ENCODE measurements at regions not wholly inside any gene's neighbourhood (a gene's known extent, or its start where the extent isn't known, plus 50 kb on each side); places are given as distances from the start of the nearest gene placed in this dataset.

GRCh38 chr13:74361274-74361673 lies 227.1 kb upstream of the KLF12 start:
- ChIA-PET CTCF (no interaction called here), POLR2A (no interaction called here)
- no peak overlapping the region for H3K27ac ChIP-seq (ENCODE audit: low read depth in 1 of 2, low read length in 2 of 2)
- ATAC-seq (ENCODE audit: poor library complexity), result no peak
- TF ChIP-seq CTCF (IDR thresholded peaks at IDR 0.05), result no peak
- Mint-ChIP-seq H3K4me3 (no peak overlapping the region), H3K27me3 (no peaks in the 10 kb centered on the region), H3K36me3 (ENCODE audit: low read depth) (peaks cover 22% of the 10 kb centered on the region), H3K9me3 (no peaks in the 10 kb centered on the region), H3K27ac (no peak overlapping the region), H3K4me1 (ENCODE audit: low read depth) (no peaks in the 10 kb centered on the region)
- no peaks in the 10 kb centered on the region for H3K27me3 ChIP-seq (ENCODE audit: control insufficient read depth in 1 of 2, insufficient read depth in 2 of 2, low read length in 2 of 2)
- no peak for DNase-seq
- no peaks in the 10 kb centered on the region for H3K9me3 ChIP-seq (ENCODE audit: control insufficient read depth in 1 of 2, insufficient read depth in 1 of 2, low read length in 2 of 2)
- H3K4me3 ChIP-seq (ENCODE audit: low read length), result no peak overlapping the region
- H3K36me3 ChIP-seq (ENCODE audit: insufficient read depth, low read length), result no peaks in the 10 kb centered on the region
- H3K4me1 ChIP-seq (ENCODE audit: insufficient read depth, low read length), result no peaks in the 10 kb centered on the region
- intact Hi-C loops (cut with DNase I, micrococcal nuclease), result no loop called here

- Mint-ChIP-seq H3K9me3 (peaks cover 15% of the 10 kb centered on the region), H3K4me3 (no peak overlapping the region), H3K4me1 (ENCODE audit: low read depth) (no peaks in the 10 kb centered on the region), H3K27ac (no peak overlapping the region), H3K27me3 (no peaks in the 10 kb centered on the region), H3K36me3 (ENCODE audit: low read depth) (peaks cover 38% of the 10 kb centered on the region)
- no peak overlapping the region for H3K4me3 ChIP-seq (ENCODE audit: low read length)
- ATAC-seq (ENCODE audit: poor library complexity), result no peak
- TF ChIP-seq CTCF (IDR thresholded peaks at IDR 0.05), result no peak
- H3K36me3 ChIP-seq (ENCODE audit: insufficient read depth, low read length), result no peaks in the 10 kb centered on the region
- DNase-seq, result no peak
- H3K9me3 ChIP-seq (ENCODE audit: control insufficient read depth in 1 of 2, insufficient read depth in 1 of 2, low read length in 2 of 2), result peaks cover 3 to 9% of the 10 kb centered on the region in 2 experiments
- CTCF ChIA-PET, result no interaction called here
- POLR2A ChIA-PET, result no interaction called here
- no peaks in the 10 kb centered on the region for H3K4me1 ChIP-seq (ENCODE audit: insufficient read depth, low read length)
- H3K27me3 ChIP-seq (ENCODE audit: control insufficient read depth in 1 of 2, insufficient read depth in 2 of 2, low read length in 2 of 2), result no peaks in the 10 kb centered on the region
- intact Hi-C loops (cut with DNase I, micrococcal nuclease), result no loop called here
- H3K27ac ChIP-seq (ENCODE audit: low read depth in 1 of 2, low read length in 2 of 2), result no peak overlapping the region
Observed at GRCh38 chr13:74346960-74347359, 212.8 kb upstream of the KLF12 start.

- no peak for TF ChIP-seq CTCF (IDR thresholded peaks at IDR 0.05)
- Histone ChIP-seq H3K9me3 (ENCODE audit: control insufficient read depth in 1 of 2, insufficient read depth in 1 of 2, low read length in 2 of 2) (peaks cover 0 to 3% of the 10 kb centered on the region in 2 experiments), H3K36me3 (ENCODE audit: insufficient read depth, low read length) (no peaks in the 10 kb centered on the region), H3K27me3 (ENCODE audit: control insufficient read depth in 1 of 2, insufficient read depth in 2 of 2, low read length in 2 of 2) (no peaks in the 10 kb centered on the region), H3K27ac (ENCODE audit: low read depth in 1 of 2, low read length in 2 of 2) (no peak overlapping the region), H3K4me1 (ENCODE audit: insufficient read depth, low read length) (no peaks in the 10 kb centered on the region), H3K4me3 (ENCODE audit: low read length) (no peak overlapping the region)
- H3K9me3 Mint-ChIP-seq, result peaks cover 9% of the 10 kb centered on the region
- POLR2A ChIA-PET, result no interaction called here
- no peaks in the 10 kb centered on the region for H3K4me1 Mint-ChIP-seq (ENCODE audit: low read depth)
- peaks cover 25% of the 10 kb centered on the region for H3K36me3 Mint-ChIP-seq (ENCODE audit: low read depth)
- ATAC-seq (ENCODE audit: poor library complexity) (no peak), DNase-seq (no peak)
- no peaks in the 10 kb centered on the region for H3K27me3 Mint-ChIP-seq
- CTCF ChIA-PET, result no interaction called here
- no peak overlapping the region for H3K4me3 Mint-ChIP-seq
- no peak overlapping the region for H3K27ac Mint-ChIP-seq
- intact Hi-C loops (cut with DNase I, micrococcal nuclease), result no loop called here
Observed at GRCh38 chr13:74338341-74338740, 204.1 kb upstream of the KLF12 start.
